ENCODE measurements at regions not wholly inside any gene's neighbourhood (a gene's known extent, or its start where the extent isn't known, plus 50 kb on each side); places are given as distances from the start of the nearest gene placed in this dataset.

GRCh38 chr10:3464760-3465405 lies 292.3 kb upstream of the PITRM1 start:
- TF ChIP-seq CTCF (conservative IDR thresholded peaks at IDR 0.05; ENCODE audit: low read length) (no peak), EZH2phosphoT487 (IDR thresholded peaks at IDR 0.05; ENCODE audit: borderline replicate concordance) (no peak)
